SK-N-SH (cell line): ENCODE measurements at regions not wholly inside any gene's neighbourhood (a gene's known extent, or its start where the extent isn't known, plus 50 kb on each side); places are given as distances from the start of the nearest gene placed in this dataset.

Experiments used
- CTCF ChIA-PET: fragments of 300-600, 350-600 bp; formaldehyde crosslinking; extraction: SDS; loops from one replicate; lab custom pipeline; 2021; lab: Yijun Ruan, JAX
- POLR2A ChIA-PET: fragments of 350-600 bp; sonication (Branson Sonifier 250); formaldehyde crosslinking; extraction: SDS; loops from one replicate; lab custom pipeline; 2020; ENCODE audit warnings: antibody characterized with exemption, inconsistent platforms; lab: Yijun Ruan, JAX
- DNase-seq: peaks from one replicate; pipeline ENCODE4 v3.0.0; 2012
- H2AFZ ChIP-seq: fragments of 200-600 bp; sonication (generic); 2 replicates; pipeline ENCODE4 v1.8.1; 2016; ENCODE audit warnings: antibody characterized with exemption, mild to moderate bottlenecking, low read depth
- H3F3A ChIP-seq: fragments of 200-600 bp; sonication (generic); replicated peaks from 2 replicates; pipeline ENCODE3; 2016; ENCODE audit warnings: antibody characterized with exemption, mild to moderate bottlenecking; ENCODE audit not compliant: insufficient read depth
- H3K27ac ChIP-seq, 2 experiments: fragments of 200-500 bp in 1 of 2; fragments of 200-600 bp in 1 of 2; sonication (Bioruptor generic) in 1 of 2; sonication (generic), shearing (Covaris generic) in 1 of 2; 2 replicates each; pipeline versions ENCODE4 v1.5.1 to v1.6.1; 2014 to 2016; ENCODE audit warnings: low read depth in 2 of 2, inconsistent platforms in 1 of 2, low read length in 1 of 2, mild to moderate bottlenecking in 1 of 2, mixed read lengths in 1 of 2
- H3K27me3 ChIP-seq: fragments of 200-600 bp; sonication (generic), shearing (Covaris generic); 2 replicates; pipeline ENCODE4 v1.6.1; 2016; ENCODE audit warnings: mixed run types; ENCODE audit not compliant: insufficient read depth
- H3K36me3 ChIP-seq, 2 experiments: fragments of 200-500 bp in 1 of 2; fragments of 200-600 bp in 1 of 2; sonication (Bioruptor generic) in 1 of 2; sonication (generic) in 1 of 2; replicated peaks in 1 of 2; 2 replicates each; pipeline versions ENCODE3 to v1.5.1; 2014 to 2016; ENCODE audit warnings: low read length in 1 of 2, mild to moderate bottlenecking in 1 of 2; ENCODE audit not compliant: insufficient read depth in 2 of 2, control insufficient read depth in 1 of 2
- H3K4me1 ChIP-seq, 2 experiments: fragments of 200-500 bp in 1 of 2; fragments of 200-600 bp in 1 of 2; sonication (Bioruptor generic) in 1 of 2; sonication (generic), shearing (Covaris generic) in 1 of 2; 2 replicates each; pipeline versions ENCODE4 v1.5.1 to v1.6.1; 2014 to 2016; ENCODE audit warnings: low read depth in 1 of 2, low read length in 1 of 2, mixed run types in 1 of 2; ENCODE audit not compliant: insufficient read depth in 2 of 2, control insufficient read depth in 1 of 2
- H3K4me2 ChIP-seq: fragments of 200-600 bp; sonication (generic), shearing (Covaris generic); 2 replicates; pipeline ENCODE4 v1.6.1; 2017; ENCODE audit warnings: mixed run types
- H3K4me3 ChIP-seq, 2 experiments: fragments of 200-500 bp in 1 of 2; fragments of 200-600 bp in 1 of 2; sonication (Bioruptor generic) in 1 of 2; sonication (generic), shearing (Covaris generic) in 1 of 2; 2 replicates each; pipeline versions ENCODE4 v1.5.1 to v1.8.1; 2014 to 2016; ENCODE audit warnings: low read depth in 2 of 2, inconsistent platforms in 1 of 2, low read length in 1 of 2, mild to moderate bottlenecking in 1 of 2, mixed read lengths in 1 of 2, moderate library complexity in 1 of 2
- H3K79me2 ChIP-seq: fragments of 200-600 bp; sonication (generic); 2 replicates; pipeline ENCODE4 v1.8.1; 2017; ENCODE audit warnings: mild to moderate bottlenecking; ENCODE audit not compliant: insufficient read depth
- H3K9ac ChIP-seq: fragments of 200-600 bp; sonication (generic); 2 replicates; pipeline ENCODE4 v1.6.1; 2017; ENCODE audit warnings: mixed run types
- H3K9me2 ChIP-seq: fragments of 200-600 bp; sonication (generic); 2 replicates; pipeline ENCODE4 v1.6.1; 2017; ENCODE audit warnings: mixed run types
- H3K9me3 ChIP-seq: fragments of 200-600 bp; sonication (generic); 2 replicates; pipeline ENCODE4 v1.6.1; 2017; ENCODE audit warnings: mixed run types, mild to moderate bottlenecking, moderate library complexity
- H4K20me1 ChIP-seq: fragments of 200-600 bp; sonication (generic); 2 replicates; pipeline ENCODE4 v1.6.1; 2017; ENCODE audit warnings: mild to moderate bottlenecking, mixed run types; ENCODE audit not compliant: insufficient read depth
- CHD2 ChIP-seq: fragments of 150-350 bp; IDR thresholded peaks from 2 replicates; pipeline ENCODE4 v1.6.1; 2018; ENCODE audit warnings: low read length; ENCODE audit not compliant: partially characterized antibody
- ELF1 ChIP-seq: IDR thresholded peaks from 2 replicates; pipeline ENCODE4 v1.4.0; 2012
- FOXJ3 ChIP-seq: sonication (generic); formaldehyde crosslinking; IDR thresholded peaks from 2 replicates; pipeline ENCODE4 v1.5.1; 2020; ENCODE audit warnings: mild to moderate bottlenecking, missing genetic modification reagents
- FOXM1 ChIP-seq: IDR thresholded peaks from 2 replicates; pipeline ENCODE4 v1.4.0; 2012; ENCODE audit warnings: low read depth, mild to moderate bottlenecking
- GABPA ChIP-seq: IDR thresholded peaks from 2 replicates; pipeline ENCODE4 v1.4.0; 2012; ENCODE audit warnings: low read depth, mild to moderate bottlenecking
- GATA2 ChIP-seq: sonication (generic); formaldehyde crosslinking; IDR thresholded peaks from 2 replicates; pipeline ENCODE4 v1.5.0; 2020; ENCODE audit warnings: mild to moderate bottlenecking, missing genetic modification reagents
- MXI1 ChIP-seq: IDR thresholded peaks from 2 replicates; pipeline ENCODE4 v1.6.1; 2012; ENCODE audit warnings: mild to moderate bottlenecking, low read depth, low read length, improper control_type of control experiment
- REST ChIP-seq: IDR thresholded peaks from 2 replicates; pipeline ENCODE4 v1.6.1; 2012; ENCODE audit warnings: mild to moderate bottlenecking, low read depth, low read length, moderate library complexity
- RFX5 ChIP-seq: IDR thresholded peaks from 2 replicates; pipeline ENCODE4 v1.6.1; 2012; ENCODE audit warnings: mild to moderate bottlenecking, improper control_type of control experiment, low read length
- SIN3A ChIP-seq: IDR thresholded peaks from 2 replicates; pipeline ENCODE4 v1.6.1; 2012; ENCODE audit warnings: low read depth, mild to moderate bottlenecking, low read length, moderate library complexity, borderline replicate concordance
- SMC3 ChIP-seq: IDR thresholded peaks from 2 replicates; pipeline ENCODE4 v1.6.1; 2012; ENCODE audit warnings: low read depth, low read length, improper control_type of control experiment
- TAF1 ChIP-seq: IDR thresholded peaks from 2 replicates; pipeline ENCODE4 v1.6.1; 2012; ENCODE audit warnings: low read depth, mild to moderate bottlenecking, low read length, moderate library complexity, borderline replicate concordance
- TEAD4 ChIP-seq: IDR thresholded peaks from 2 replicates; pipeline ENCODE4 v1.4.0; 2012; ENCODE audit warnings: mild to moderate bottlenecking, borderline replicate concordance; ENCODE audit not compliant: insufficient read depth
- ZBTB33 ChIP-seq: IDR thresholded peaks from 2 replicates; pipeline ENCODE4 v1.4.0; 2012; ENCODE audit warnings: low read depth, borderline replicate concordance
- WGBS: methylation state at CpG from one replicate; pipeline ENCODE4 v1.1.6; 2017; ENCODE audit warnings: low lambda C conversion rate; 5-methylcytosine and 5-hydroxymethylcytosine counted together

GRCh38 chr1:30618335-30618747, 105.0 kb downstream of the MATN1 start:
- H3K27me3 ChIP-seq = no peaks in the 10 kb centered on the region
- DNase-seq = no peak
- no peak for TF ChIP-seq GABPA
- TF ChIP-seq CHD2 = no peak
- no peak for TF ChIP-seq FOXM1
- no peak for TF ChIP-seq MXI1
- TF ChIP-seq TAF1 = no peak
- TF ChIP-seq TEAD4 = no peak
- TF ChIP-seq GATA2 (CRISPR knock-in tag) = no peak
- no peak for TF ChIP-seq ZBTB33
- no peak for TF ChIP-seq RFX5
- TF ChIP-seq SMC3 = no peak
- no peak for TF ChIP-seq SIN3A
- no peak overlapping the region for H3K27ac ChIP-seq
- H3K9me3 ChIP-seq = no peaks in the 10 kb centered on the region
- no peaks in the 10 kb centered on the region for H4K20me1 ChIP-seq
- H2AFZ ChIP-seq = no peak overlapping the region
- H3K79me2 ChIP-seq = no peaks in the 10 kb centered on the region
- no peaks in the 10 kb centered on the region for H3K9me2 ChIP-seq
- no peaks in the 10 kb centered on the region for H3K4me1 ChIP-seq
- no peaks in the 10 kb centered on the region for H3K36me3 ChIP-seq
- POLR2A ChIA-PET = no interaction called here
- WGBS = 18% methylated on average over 6 of the region's 6 CpGs
- no peaks in the 10 kb centered on the region for H3F3A ChIP-seq
- H3K4me2 ChIP-seq = no peak overlapping the region
- no peak overlapping the region for H3K9ac ChIP-seq
- H3K4me3 ChIP-seq = no peak overlapping the region
- CTCF ChIA-PET = no interaction called here

- no peaks in the 10 kb centered on the region for H4K20me1 ChIP-seq
Measured at GRCh38 chr1:30616759-30617158, 106.6 kb downstream of the MATN1 start.

More at GRCh38 chr1:30616759-30617158, 106.6 kb downstream of the MATN1 start:
- no peak for DNase-seq
- Histone ChIP-seq H3K27me3 (no peaks in the 10 kb centered on the region), H3K4me3 (no peak overlapping the region), H3K27ac (no peak overlapping the region), H3K36me3 (no peaks in the 10 kb centered on the region), H3K4me2 (no peak overlapping the region), H3K4me1 (no peaks in the 10 kb centered on the region; a peak in 1 of 4 replicates), H3K9ac (no peak overlapping the region), H3K9me3 (no peaks in the 10 kb centered on the region), H3F3A (no peaks in the 10 kb centered on the region), H3K9me2 (no peaks in the 10 kb centered on the region), H3K79me2 (no peaks in the 10 kb centered on the region), H2AFZ (no peak overlapping the region)
- no peak for TF ChIP-seq FOXJ3
- no peak for TF ChIP-seq ELF1
- TF ChIP-seq REST = no peak
- TF ChIP-seq SIN3A = no peak
- 64% methylated on average over 7 of the region's 7 CpGs for WGBS
- ChIA-PET POLR2A (no interaction called here), CTCF (no interaction called here)
